ENCODE measurements at regions not wholly inside any gene's neighbourhood (a gene's known extent, or its start where the extent isn't known, plus 50 kb on each side); places are given as distances from the start of the nearest gene placed in this dataset.

DNA sequence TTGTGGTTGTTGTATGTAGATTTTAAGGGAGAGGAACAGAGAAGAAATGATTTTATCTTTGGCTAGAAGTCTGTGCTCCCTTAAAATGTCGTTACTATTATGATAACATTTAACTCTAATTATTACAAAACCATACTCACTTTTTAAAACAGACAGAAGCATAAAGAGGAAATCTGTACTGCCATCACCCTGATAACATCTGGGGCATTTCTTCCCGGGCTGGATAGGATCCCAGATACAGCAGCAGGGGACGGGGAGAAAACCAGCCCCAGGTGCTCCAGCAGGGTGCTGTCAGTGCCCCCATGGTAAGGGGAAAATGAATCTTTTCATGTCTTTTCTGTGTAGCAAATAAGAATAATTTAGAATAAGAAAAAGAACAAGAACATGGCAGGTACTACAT is 139.4 kb upstream of the IRX6 start:
- no peak overlapping the region for H3K4me3 ChIP-seq (ENCODE audit: low read depth, low read length)
- DNase-seq (ENCODE audit: low read depth): no peak
- TF ChIP-seq, protein P1, sequence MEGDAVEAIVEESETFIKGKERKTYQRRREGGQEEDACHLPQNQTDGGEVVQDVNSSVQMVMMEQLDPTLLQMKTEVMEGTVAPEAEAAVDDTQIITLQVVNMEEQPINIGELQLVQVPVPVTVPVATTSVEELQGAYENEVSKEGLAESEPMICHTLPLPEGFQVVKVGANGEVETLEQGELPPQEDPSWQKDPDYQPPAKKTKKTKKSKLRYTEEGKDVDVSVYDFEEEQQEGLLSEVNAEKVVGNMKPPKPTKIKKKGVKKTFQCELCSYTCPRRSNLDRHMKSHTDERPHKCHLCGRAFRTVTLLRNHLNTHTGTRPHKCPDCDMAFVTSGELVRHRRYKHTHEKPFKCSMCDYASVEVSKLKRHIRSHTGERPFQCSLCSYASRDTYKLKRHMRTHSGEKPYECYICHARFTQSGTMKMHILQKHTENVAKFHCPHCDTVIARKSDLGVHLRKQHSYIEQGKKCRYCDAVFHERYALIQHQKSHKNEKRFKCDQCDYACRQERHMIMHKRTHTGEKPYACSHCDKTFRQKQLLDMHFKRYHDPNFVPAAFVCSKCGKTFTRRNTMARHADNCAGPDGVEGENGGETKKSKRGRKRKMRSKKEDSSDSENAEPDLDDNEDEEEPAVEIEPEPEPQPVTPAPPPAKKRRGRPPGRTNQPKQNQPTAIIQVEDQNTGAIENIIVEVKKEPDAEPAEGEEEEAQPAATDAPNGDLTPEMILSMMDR (conservative IDR thresholded peaks at IDR 0.05; ENCODE audit: low read depth, low read length): no peak

DNA sequence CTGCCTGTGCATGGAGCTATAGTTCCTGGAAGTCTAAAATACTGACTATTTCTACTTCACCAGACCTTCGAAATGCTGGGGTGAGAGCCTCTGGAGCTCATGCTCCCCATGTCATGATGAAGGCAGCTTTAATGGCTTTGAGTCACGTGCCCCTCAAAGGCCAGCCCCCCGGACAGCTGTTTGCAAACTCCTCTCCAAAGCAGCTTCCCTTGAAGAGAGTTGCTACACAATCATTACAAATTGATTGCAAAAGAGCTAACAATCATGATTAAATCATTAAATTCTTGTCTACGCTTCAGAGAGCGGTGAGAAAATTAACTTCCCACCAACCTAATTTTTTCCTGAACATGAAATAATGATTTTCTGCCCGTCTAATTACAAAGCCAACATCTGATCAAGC is 134.8 kb upstream of the IRX6 start:
- TF ChIP-seq, protein P1 (conservative IDR thresholded peaks at IDR 0.05; ENCODE audit: low read depth, low read length): no peak
- H3K4me3 ChIP-seq (ENCODE audit: low read depth, low read length): no peak overlapping the region
- DNase-seq (ENCODE audit: low read depth): no peak

DNA sequence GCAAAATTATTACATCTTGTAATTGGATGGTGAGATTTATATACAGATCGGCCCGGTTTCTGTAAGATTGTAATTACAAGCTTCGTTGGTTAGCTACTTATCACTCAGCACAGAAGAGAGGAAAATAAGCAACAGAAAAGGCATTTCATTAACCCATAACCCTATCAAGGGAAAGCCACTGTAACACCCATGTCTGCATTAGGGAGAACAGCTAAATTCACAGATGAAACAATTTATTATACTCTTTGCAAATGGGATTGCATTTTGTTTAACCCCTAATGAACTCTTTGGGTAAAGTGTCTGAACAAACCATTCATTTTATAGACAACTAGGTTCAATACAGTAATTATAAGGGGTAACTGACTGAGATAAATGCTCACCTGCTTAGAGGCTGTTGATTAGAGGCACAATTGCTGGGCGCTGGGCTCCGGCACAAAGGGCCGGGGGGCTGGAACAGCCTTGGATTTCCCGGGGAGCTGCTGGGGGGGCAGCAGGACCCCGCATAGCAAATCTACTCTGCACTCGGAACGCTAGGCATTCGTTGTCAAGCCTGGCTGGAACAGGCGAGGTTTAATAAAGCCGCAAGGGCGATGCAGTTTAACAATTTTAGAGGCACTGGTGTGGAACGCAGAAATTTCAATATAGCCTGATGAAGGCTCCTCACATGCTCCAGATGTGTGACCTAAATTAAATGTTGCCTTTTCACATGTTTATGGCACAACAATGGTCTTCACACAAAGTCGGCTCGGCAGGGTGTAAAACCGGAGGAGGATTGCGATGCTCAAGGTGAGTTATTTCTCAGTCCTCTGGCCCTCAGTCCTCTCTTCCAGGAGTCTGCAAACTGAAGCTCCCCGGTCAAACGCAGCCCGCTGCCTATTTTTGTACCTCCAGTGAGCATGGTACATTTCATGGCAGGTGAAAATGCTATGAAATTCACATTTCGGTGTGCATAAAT is 134.0 kb upstream of the IRX6 start:
- TF ChIP-seq, protein P1 (conservative IDR thresholded peaks at IDR 0.05; ENCODE audit: low read depth, low read length): no peak
- H3K4me3 ChIP-seq (ENCODE audit: low read depth, low read length): no peak overlapping the region
- no peak for DNase-seq (ENCODE audit: low read depth)

DNA sequence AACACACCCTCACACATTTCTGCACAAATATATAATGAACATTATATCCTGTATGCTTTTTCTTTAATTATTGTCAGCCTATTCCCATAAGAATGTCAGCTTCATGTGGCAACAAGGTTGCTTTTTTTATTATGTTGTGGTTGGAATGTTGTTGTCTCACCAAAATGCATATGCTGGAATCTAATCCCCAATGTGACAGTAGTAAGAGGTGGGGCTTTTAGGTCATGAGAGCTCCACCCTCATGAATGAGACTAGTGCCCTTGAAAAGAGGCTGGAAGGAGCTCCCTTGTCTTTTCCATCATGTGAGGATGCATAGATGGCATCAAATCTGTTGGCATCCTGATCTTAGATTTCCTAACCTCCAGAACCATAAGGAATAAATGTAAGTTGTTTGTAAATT is 131.3 kb upstream of the IRX6 start:
- no peak overlapping the region for H3K4me3 ChIP-seq (ENCODE audit: low read depth, low read length)
- TF ChIP-seq, protein P1 (conservative IDR thresholded peaks at IDR 0.05; ENCODE audit: low read depth, low read length): no peak

DNA sequence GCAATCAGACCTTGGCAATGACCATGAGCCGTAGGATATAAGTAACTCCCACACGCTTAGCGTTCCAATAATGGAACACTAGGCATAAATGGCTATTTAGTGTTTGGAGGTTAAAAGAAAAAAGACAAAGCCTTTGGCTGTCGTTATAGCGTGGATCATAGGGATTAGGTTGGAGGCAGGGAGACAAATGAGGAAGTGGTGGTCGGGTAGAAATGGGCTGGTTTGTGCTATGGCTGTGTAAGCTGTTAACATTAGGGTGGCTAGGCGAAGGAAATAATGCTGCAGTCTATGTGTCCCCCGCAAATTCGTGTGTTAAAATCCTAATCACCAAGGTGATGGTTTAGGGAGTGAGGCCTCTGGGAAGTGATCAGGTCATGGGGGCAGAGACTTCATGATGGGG is 120.4 kb upstream of the IRX6 start:
- H3K4me3 ChIP-seq (ENCODE audit: low read depth, low read length): no peak overlapping the region
- TF ChIP-seq, protein P1 (conservative IDR thresholded peaks at IDR 0.05; ENCODE audit: low read depth, low read length): no peak
- no peak for DNase-seq (ENCODE audit: low read depth)

More for the DNA sequence above, 131.3 kb upstream of the IRX6 start:
- DNase-seq (ENCODE audit: low read depth): no peak

DNA sequence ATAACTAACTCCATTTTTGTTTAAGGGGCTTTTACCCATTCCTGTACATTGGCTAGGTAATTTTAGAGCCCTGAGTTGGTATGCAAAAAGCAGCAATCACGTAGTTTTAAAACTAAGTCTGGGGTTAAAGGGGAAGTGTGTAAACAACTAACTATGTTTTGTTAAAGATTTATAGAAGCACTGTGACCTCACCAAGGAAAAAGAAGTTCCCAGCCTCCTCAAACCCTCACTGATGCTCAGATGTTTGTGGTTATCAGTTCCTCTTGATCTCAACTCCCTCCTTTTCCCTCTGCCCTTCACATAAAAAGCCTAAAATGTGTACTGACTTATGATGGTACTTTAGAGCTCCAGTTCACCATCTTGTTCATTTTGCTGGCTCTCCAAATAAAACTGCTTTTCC is 119.9 kb upstream of the IRX6 start:
- TF ChIP-seq, protein P1 (conservative IDR thresholded peaks at IDR 0.05; ENCODE audit: low read depth, low read length): no peak
- H3K4me3 ChIP-seq (ENCODE audit: low read depth, low read length): no peak overlapping the region

DNA sequence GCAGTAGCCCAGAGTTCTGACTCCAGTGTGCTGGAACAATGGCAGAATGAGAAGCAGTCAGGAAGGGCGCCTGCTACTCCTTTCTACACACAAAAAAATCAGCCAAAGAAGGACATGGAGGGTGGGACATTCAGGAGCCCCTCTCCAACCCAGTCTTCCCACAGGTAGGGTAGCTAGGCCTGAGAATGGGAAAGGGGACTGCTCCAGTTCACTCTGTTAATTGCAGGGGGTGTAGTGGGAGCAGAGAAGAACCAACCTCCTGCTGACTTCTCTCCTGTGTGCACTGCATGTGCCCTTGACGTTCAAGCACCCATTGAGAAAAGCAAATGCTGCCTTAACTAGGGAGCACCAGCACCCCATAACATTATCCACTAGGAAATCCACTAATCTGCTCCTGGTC is 119.1 kb upstream of the IRX6 start:
- no peak for DNase-seq (ENCODE audit: low read depth)
- TF ChIP-seq, protein P1 (conservative IDR thresholded peaks at IDR 0.05; ENCODE audit: low read depth, low read length): no peak
- no peak overlapping the region for H3K4me3 ChIP-seq (ENCODE audit: low read depth, low read length)

More for the DNA sequence above, 119.9 kb upstream of the IRX6 start:
- DNase-seq (ENCODE audit: low read depth): no peak
